GM19239 (cell line): ENCODE measurements at regions not wholly inside any gene's neighbourhood (a gene's known extent, or its start where the extent isn't known, plus 50 kb on each side); places are given as distances from the start of the nearest gene placed in this dataset.

Experiments used
- DNase-seq: peaks from one replicate; pipeline ENCODE4 v3.0.0; 2011; ENCODE audit warnings: low spot score; ENCODE audit not compliant: insufficient read length
- FAIRE-seq: peaks from 2 replicates; lab custom pipeline; 2011; peaks lifted over from hg19 to GRCh38; lab: Jason Lieb, UNC

- DNase-seq (no peak), FAIRE-seq (no peak)
Observed at GRCh38 chr20:11249683-11250082, 575.9 kb upstream of the JAG1 start.

GRCh38 chr20:11252447-11252846 is 578.6 kb upstream of the JAG1 start:
- FAIRE-seq (no peak), DNase-seq (no peak)

GRCh38 chr20:11255455-11255854 is 581.7 kb upstream of the JAG1 start:
- DNase-seq, result no peak
- FAIRE-seq, result no peak

GRCh38 chr20:11255860-11256259 is 582.1 kb upstream of the JAG1 start:
- no peak for DNase-seq
- no peak for FAIRE-seq

GRCh38 chr20:11260611-11261010 is 586.8 kb upstream of the JAG1 start:
- DNase-seq (no peak), FAIRE-seq (no peak)

- DNase-seq, result no peak
- no peak for FAIRE-seq
Observed at GRCh38 chr20:11261533-11262000, 587.8 kb upstream of the JAG1 start.

GRCh38 chr20:11266571-11266970 is 592.8 kb upstream of the JAG1 start:
- FAIRE-seq, result no peak
- DNase-seq, result no peak

- DNase-seq (no peak), FAIRE-seq (peak; percentile 26)
Observed at GRCh38 chr20:11267131-11267761, 593.4 kb upstream of the JAG1 start.

- FAIRE-seq (no peak), DNase-seq (no peak)
Observed at GRCh38 chr20:11267762-11268335, 594.0 kb upstream of the JAG1 start.

GRCh38 chr20:11270566-11270965 is 596.8 kb upstream of the JAG1 start:
- FAIRE-seq (no peak), DNase-seq (no peak)

GRCh38 chr20:11271319-11271718 is 597.5 kb upstream of the JAG1 start:
- DNase-seq, result no peak
- FAIRE-seq, result no peak

- no peak for FAIRE-seq
- DNase-seq, result no peak
Observed at GRCh38 chr20:11271920-11272594, 598.3 kb upstream of the JAG1 start.

- peak; percentile 82 for FAIRE-seq
Observed at GRCh38 chr20:11274141-11274594, 600.4 kb upstream of the JAG1 start.

GRCh38 chr20:11275740-11276139 is 601.9 kb upstream of the JAG1 start:
- DNase-seq (no peak), FAIRE-seq (no peak)

More at GRCh38 chr20:11274141-11274594, 600.4 kb upstream of the JAG1 start:
- peak; percentile 14 for DNase-seq

- no peak for FAIRE-seq
- DNase-seq, result no peak
Observed at GRCh38 chr20:11277170-11277569, 603.4 kb upstream of the JAG1 start.

GRCh38 chr20:11277858-11278257 is 604.1 kb upstream of the JAG1 start:
- FAIRE-seq, result no peak
- no peak for DNase-seq

- DNase-seq, result no peak
- no peak for FAIRE-seq
Observed at GRCh38 chr20:11278461-11278860, 604.7 kb upstream of the JAG1 start.

- FAIRE-seq (no peak), DNase-seq (no peak)
Observed at GRCh38 chr20:11281240-11281639, 607.4 kb upstream of the JAG1 start.

GRCh38 chr20:11281768-11282167 is 608.0 kb upstream of the JAG1 start:
- DNase-seq (no peak), FAIRE-seq (no peak)

GRCh38 chr20:11287126-11287525 is 613.3 kb upstream of the JAG1 start:
- no peak for DNase-seq
- FAIRE-seq, result no peak

GRCh38 chr20:11296221-11296620 is 621.5 kb upstream of the BTBD3 start:
- no peak for DNase-seq
- no peak for FAIRE-seq
